DND-41 (cell line): ENCODE measurements at regions not wholly inside any gene's neighbourhood (a gene's known extent, or its start where the extent isn't known, plus 50 kb on each side); places are given as distances from the start of the nearest gene placed in this dataset.

Source experiments
- ATAC-seq: fragments of 200-7000 bp; cut with Tn5 transposase; 3 replicates; pipeline ENCODE4 v1.9.1; 2021; ENCODE audit warnings: low read depth; ENCODE audit not compliant: insufficient read depth
- DNase-seq: peaks from one replicate; pipeline ENCODE4 v3.0.0-alpha.2; 2020
- H2AFZ ChIP-seq: 2 replicates; pipeline ENCODE4 v1.6.0; 2012; ENCODE audit warnings: low read depth, low read length
- H3K27ac ChIP-seq: 2 replicates; pipeline ENCODE4 v1.5.1; 2012; ENCODE audit warnings: low read length, inconsistent platforms
- H3K27me3 ChIP-seq: fragments of 200-600 bp; sonication (generic); 2 replicates; pipeline ENCODE4 v1.6.0; 2012; ENCODE audit warnings: low read length, mild to moderate bottlenecking, inconsistent platforms; ENCODE audit not compliant: insufficient read depth, poor library complexity
- H3K36me3 ChIP-seq: 2 replicates; pipeline ENCODE4 v1.5.1; 2012; ENCODE audit warnings: low read length, inconsistent platforms; ENCODE audit not compliant: insufficient read depth
- H3K4me1 ChIP-seq: 2 replicates; pipeline ENCODE4 v1.5.1; 2012; ENCODE audit warnings: mild to moderate bottlenecking, low read length; ENCODE audit not compliant: insufficient read depth
- H3K4me2 ChIP-seq: 2 replicates; pipeline ENCODE4 v1.6.0; 2012; ENCODE audit warnings: mild to moderate bottlenecking, moderate library complexity, low read length, inconsistent platforms; ENCODE audit not compliant: insufficient read depth
- H3K4me3 ChIP-seq, 2 experiments: fragments of 200-600 bp in 1 of 2; shearing (Covaris generic) in 1 of 2; 2 replicates each; pipeline ENCODE4 v1.5.1; 2012 to 2016; ENCODE audit warnings: inconsistent platforms in 2 of 2, low read length in 2 of 2, mild to moderate bottlenecking in 2 of 2, low read depth in 1 of 2, moderate library complexity in 1 of 2
- H3K79me2 ChIP-seq: 2 replicates; pipeline ENCODE4 v1.6.0; 2012; ENCODE audit warnings: low read length, inconsistent platforms; ENCODE audit not compliant: insufficient read depth
- H3K9ac ChIP-seq: 2 replicates; pipeline ENCODE4 v1.6.0; 2012; ENCODE audit warnings: low read depth, mild to moderate bottlenecking, inconsistent platforms, low read length, moderate library complexity
- H3K9me3 ChIP-seq: 2 replicates; pipeline ENCODE4 v1.5.1; 2012; ENCODE audit warnings: low read length, moderate library complexity, mild to moderate bottlenecking, inconsistent platforms; ENCODE audit not compliant: insufficient read depth, severe bottlenecking
- H4K20me1 ChIP-seq: 2 replicates; pipeline ENCODE4 v1.6.0; 2012; ENCODE audit warnings: low read length; ENCODE audit not compliant: insufficient read depth
- EZH2 ChIP-seq: IDR thresholded peaks from 3 replicates; pipeline ENCODE4 v1.6.1; 2012; ENCODE audit warnings: borderline replicate concordance, low read depth, mild to moderate bottlenecking, moderate library complexity, low read length, inconsistent platforms; ENCODE audit not compliant: severe bottlenecking
- TF ChIP-seq, protein P1 (sequence below): IDR thresholded peaks from 2 replicates; pipeline ENCODE4 v1.5.1; 2012; ENCODE audit warnings: borderline replicate concordance, low read length, moderate library complexity, mild to moderate bottlenecking; ENCODE audit not compliant: poor library complexity, severe bottlenecking; ENCODE audit errors: extremely low read depth

DNA sequence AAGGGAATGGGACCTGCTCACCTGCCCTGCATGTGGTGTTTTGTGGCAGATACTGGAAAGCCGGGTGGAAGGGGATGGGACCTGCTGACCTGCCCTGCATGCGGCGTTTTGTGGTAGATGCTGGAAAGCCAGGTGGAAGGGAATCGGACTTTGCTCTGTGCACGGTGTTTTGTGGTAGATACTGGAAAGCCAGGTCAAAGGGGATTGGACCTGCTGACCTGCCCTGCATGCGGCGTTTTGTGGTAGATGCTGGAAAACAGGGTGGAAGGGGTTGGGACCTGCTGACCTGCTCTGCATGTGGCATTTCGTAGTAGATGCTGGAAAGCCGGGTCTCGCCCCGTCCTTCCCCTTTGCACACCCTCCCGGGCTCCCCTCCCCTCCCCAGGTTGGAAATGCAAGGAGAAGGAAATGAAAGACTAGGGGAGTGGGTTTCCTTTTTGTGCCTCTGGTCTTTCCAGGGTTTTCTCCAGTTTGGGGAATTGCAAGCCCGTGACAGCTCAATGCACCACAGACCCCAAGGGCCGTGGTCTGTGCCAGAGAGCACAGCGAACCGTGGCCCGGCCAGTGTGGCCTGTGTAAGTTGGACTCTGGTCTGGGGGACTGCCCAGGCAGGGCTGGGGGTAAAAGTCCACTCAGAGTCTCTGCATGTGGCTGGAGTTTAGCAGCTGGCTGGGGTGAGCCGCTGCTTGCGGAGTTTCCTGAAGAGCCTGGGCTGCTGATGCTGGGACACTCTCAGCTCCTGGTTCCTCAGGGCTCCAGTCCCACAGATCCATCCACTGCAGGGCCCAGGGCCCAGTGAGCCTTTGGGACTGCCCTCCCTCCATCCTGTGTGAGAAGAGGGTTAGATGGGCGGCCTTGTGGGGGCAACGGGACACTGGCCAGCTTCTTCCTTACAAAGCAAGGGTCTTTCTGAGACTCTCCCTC lies 105.5 kb downstream of the CRYAA start:
- no peaks in the 10 kb centered on the region for H3K36me3 ChIP-seq
- no peak overlapping the region for H3K4me3 ChIP-seq
- H3K27me3 ChIP-seq: no peaks in the 10 kb centered on the region
- H3K9me3 ChIP-seq: no peaks in the 10 kb centered on the region
- no peaks in the 10 kb centered on the region for H3K79me2 ChIP-seq
- no peak overlapping the region for H3K4me2 ChIP-seq
- no peak overlapping the region for H2AFZ ChIP-seq
- no peak for ATAC-seq
- no peak overlapping the region for H3K9ac ChIP-seq
- H4K20me1 ChIP-seq: no peaks in the 10 kb centered on the region; the same call in 1 of the 2 replicates
- H3K27ac ChIP-seq: no peak overlapping the region
- TF ChIP-seq, protein P1, sequence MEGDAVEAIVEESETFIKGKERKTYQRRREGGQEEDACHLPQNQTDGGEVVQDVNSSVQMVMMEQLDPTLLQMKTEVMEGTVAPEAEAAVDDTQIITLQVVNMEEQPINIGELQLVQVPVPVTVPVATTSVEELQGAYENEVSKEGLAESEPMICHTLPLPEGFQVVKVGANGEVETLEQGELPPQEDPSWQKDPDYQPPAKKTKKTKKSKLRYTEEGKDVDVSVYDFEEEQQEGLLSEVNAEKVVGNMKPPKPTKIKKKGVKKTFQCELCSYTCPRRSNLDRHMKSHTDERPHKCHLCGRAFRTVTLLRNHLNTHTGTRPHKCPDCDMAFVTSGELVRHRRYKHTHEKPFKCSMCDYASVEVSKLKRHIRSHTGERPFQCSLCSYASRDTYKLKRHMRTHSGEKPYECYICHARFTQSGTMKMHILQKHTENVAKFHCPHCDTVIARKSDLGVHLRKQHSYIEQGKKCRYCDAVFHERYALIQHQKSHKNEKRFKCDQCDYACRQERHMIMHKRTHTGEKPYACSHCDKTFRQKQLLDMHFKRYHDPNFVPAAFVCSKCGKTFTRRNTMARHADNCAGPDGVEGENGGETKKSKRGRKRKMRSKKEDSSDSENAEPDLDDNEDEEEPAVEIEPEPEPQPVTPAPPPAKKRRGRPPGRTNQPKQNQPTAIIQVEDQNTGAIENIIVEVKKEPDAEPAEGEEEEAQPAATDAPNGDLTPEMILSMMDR: no peak
- no peak for TF ChIP-seq EZH2
- DNase-seq: no peak
- no peaks in the 10 kb centered on the region for H3K4me1 ChIP-seq

DNA sequence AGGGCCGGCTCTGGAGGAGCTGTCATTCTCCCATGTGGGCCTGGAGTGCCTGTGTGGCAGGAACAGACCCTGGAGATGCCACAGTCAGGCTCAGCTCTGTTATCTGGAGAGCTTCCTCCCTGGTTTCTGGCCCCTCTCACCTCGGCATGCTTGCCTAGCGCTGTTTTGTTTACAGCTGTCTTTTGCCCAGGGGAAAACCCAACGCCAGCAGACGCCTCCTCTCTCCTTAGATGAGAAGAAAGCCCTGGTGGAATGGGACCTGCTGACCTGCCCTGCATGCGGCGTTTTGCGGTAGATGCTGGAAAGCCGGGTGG lies 104.9 kb downstream of the CRYAA start:
- no peak for ATAC-seq
- no peaks in the 10 kb centered on the region for H3K9me3 ChIP-seq
- no peaks in the 10 kb centered on the region for H3K79me2 ChIP-seq
- H3K4me2 ChIP-seq: no peak overlapping the region
- TF ChIP-seq, protein P1: no peak
- TF ChIP-seq EZH2: no peak
- H3K4me1 ChIP-seq: no peaks in the 10 kb centered on the region
- no peak overlapping the region for H3K27ac ChIP-seq
- no peak overlapping the region for H3K4me3 ChIP-seq
- no peak for DNase-seq
- H2AFZ ChIP-seq: no peak overlapping the region
- H3K9ac ChIP-seq: no peak overlapping the region
- H3K36me3 ChIP-seq: no peaks in the 10 kb centered on the region
- H3K27me3 ChIP-seq: no peaks in the 10 kb centered on the region
- H4K20me1 ChIP-seq: no peaks in the 10 kb centered on the region; the same call in 1 of the 2 replicates

DNA sequence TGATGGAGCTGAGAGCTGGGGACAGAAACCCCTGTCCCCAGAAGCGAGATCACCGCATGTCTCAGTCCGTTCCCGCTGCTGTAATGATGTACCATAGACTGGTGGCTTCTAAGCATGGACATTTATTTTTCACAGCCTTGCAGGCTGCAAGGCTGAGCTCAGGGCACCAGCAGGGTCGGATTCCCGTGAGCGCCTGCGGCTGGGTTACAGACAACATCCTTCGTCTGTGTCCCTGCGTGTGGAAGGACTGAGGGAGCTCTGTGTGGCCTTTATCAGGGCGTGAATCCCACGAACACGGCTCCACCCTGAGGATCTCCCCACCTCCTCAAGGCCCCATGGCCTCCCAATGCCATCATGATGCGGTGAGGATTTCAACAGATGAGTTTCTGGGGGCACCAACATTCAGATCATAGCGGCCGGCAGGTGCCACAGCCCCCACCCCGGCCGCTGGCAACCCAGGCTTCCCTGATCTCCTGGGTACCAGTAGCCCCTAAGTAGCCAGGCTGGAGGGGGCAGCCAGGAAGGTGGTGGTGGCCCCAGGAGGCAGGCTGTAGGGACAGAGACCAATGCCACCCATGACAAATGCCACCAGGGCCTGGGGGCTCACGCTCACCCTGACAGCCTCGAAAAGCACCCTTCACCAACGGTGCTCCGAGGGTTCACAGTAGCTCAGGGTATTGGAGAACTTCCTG lies 104.4 kb downstream of the CRYAA start:
- H3K79me2 ChIP-seq: no peaks in the 10 kb centered on the region
- H3K4me1 ChIP-seq: no peaks in the 10 kb centered on the region
- no peaks in the 10 kb centered on the region; the same call in 1 of the 2 replicates for H4K20me1 ChIP-seq
- no peak overlapping the region for H3K4me2 ChIP-seq
- no peak overlapping the region for H3K4me3 ChIP-seq
- H3K9me3 ChIP-seq: no peaks in the 10 kb centered on the region
- H3K27me3 ChIP-seq: no peaks in the 10 kb centered on the region
- TF ChIP-seq, protein P1: no peak
- no peak for TF ChIP-seq EZH2
- no peaks in the 10 kb centered on the region for H3K36me3 ChIP-seq
- H3K27ac ChIP-seq: no peak overlapping the region
- DNase-seq (no peak), ATAC-seq (no peak)
- H2AFZ ChIP-seq: no peak overlapping the region
- no peak overlapping the region for H3K9ac ChIP-seq
